SU-DHL-6 (cell line): ENCODE measurements at regions not wholly inside any gene's neighbourhood (a gene's known extent, or its start where the extent isn't known, plus 50 kb on each side); places are given as distances from the start of the nearest gene placed in this dataset.

Experiments
- H2AFZ ChIP-seq: fragments of 200-600 bp; sonication (generic); 2 replicates; pipeline ENCODE4 v1.6.1; 2014; ENCODE audit warnings: low read depth, mild to moderate bottlenecking, moderate library complexity, mixed read lengths, antibody characterized with exemption, low read length; ENCODE audit not compliant: severe bottlenecking
- H3F3A ChIP-seq: fragments of 200-600 bp; shearing (Covaris generic); 2 replicates; pipeline ENCODE4 v1.6.0; 2016; ENCODE audit warnings: antibody characterized with exemption, mild to moderate bottlenecking; ENCODE audit not compliant: insufficient read depth
- H3K27ac ChIP-seq: fragments of 200-600 bp; sonication (generic); 2 replicates; pipeline ENCODE4 v1.5.1; 2016; ENCODE audit warnings: low read depth, mild to moderate bottlenecking, low read length, moderate library complexity, mixed read lengths
- H3K27me3 ChIP-seq: fragments of 200-600 bp; sonication (generic), shearing (Covaris generic); 2 replicates; pipeline ENCODE4 v1.6.0; 2014; ENCODE audit warnings: mild to moderate bottlenecking, low read length
- H3K36me3 ChIP-seq: fragments of 200-600 bp; sonication (generic); 2 replicates; pipeline ENCODE4 v1.6.1; 2014; ENCODE audit warnings: mild to moderate bottlenecking, low read length, mixed read lengths
- H3K4me2 ChIP-seq: fragments of 300-600, 200-600 bp; shearing (Covaris generic), sonication (generic); 2 replicates; pipeline ENCODE4 v1.6.0; 2014; ENCODE audit warnings: low read length, low read depth, mild to moderate bottlenecking; ENCODE audit not compliant: poor library complexity, severe bottlenecking
- H3K4me3 ChIP-seq: fragments of 200-600 bp; sonication (generic); 2 replicates; pipeline ENCODE4 v1.5.1; 2014; ENCODE audit warnings: antibody characterized with exemption, low read length, mild to moderate bottlenecking, mixed read lengths; ENCODE audit not compliant: insufficient read depth, poor library complexity, severe bottlenecking
- H3K79me2 ChIP-seq: fragments of 200-600 bp; sonication (generic); 2 replicates; pipeline ENCODE4 v1.6.1; 2014; ENCODE audit warnings: mild to moderate bottlenecking, low read length, moderate library complexity; ENCODE audit not compliant: insufficient read depth
- H3K9ac ChIP-seq: fragments of 200-600 bp; sonication (generic); 2 replicates; pipeline ENCODE4 v1.7.0; 2014; ENCODE audit warnings: mild to moderate bottlenecking, low read length
- H3K9me2 ChIP-seq: fragments of 200-600 bp; sonication (generic); replicated peaks from 2 replicates; pipeline ENCODE4 v1.6.1; 2014; ENCODE audit warnings: low read length; ENCODE audit not compliant: insufficient read depth
- H3K9me3 ChIP-seq: fragments of 200-600 bp; sonication (generic); 2 replicates; pipeline ENCODE4 v1.6.1; 2014; ENCODE audit warnings: low read length, mixed read lengths; ENCODE audit not compliant: insufficient read depth
- H4K20me1 ChIP-seq: fragments of 200-600 bp; sonication (generic); 2 replicates; pipeline ENCODE4 v1.6.1; 2014; ENCODE audit warnings: low read depth, mild to moderate bottlenecking, antibody characterized with exemption, low read length, moderate library complexity, mixed read lengths
- CTCF ChIP-seq: fragments of 200-600 bp; sonication (generic); IDR thresholded peaks from one replicate; pipeline ENCODE4 v1.5.1; 2017; ENCODE audit warnings: antibody characterized with exemption, mild to moderate bottlenecking, low read length, moderate library complexity; ENCODE audit not compliant: insufficient read depth, poor library complexity, severe bottlenecking
- EZH2phosphoT487 ChIP-seq: fragments of 200-600 bp; sonication (generic), shearing (Covaris generic); conservative IDR thresholded peaks from 2 replicates; pipeline ENCODE4 v1.6.1; 2018; ENCODE audit warnings: mild to moderate bottlenecking, antibody characterized with exemption, low read length, moderate library complexity, mixed read lengths

GRCh38 chr13:73403355-73404120 lies 344.7 kb downstream of the KLF5 start:
- Histone ChIP-seq H3K9ac (no peak overlapping the region), H3K36me3 (no peaks in the 10 kb centered on the region), H3K27me3 (no peaks in the 10 kb centered on the region), H3K27ac (no peak overlapping the region), H2AFZ (no peak overlapping the region), H4K20me1 (no peaks in the 10 kb centered on the region), H3K4me2 (no peak overlapping the region), H3K9me2 (no peaks in the 10 kb centered on the region), H3K79me2 (no peaks in the 10 kb centered on the region), H3K9me3 (no peaks in the 10 kb centered on the region), H3K4me3 (no peak overlapping the region), H3F3A (no peaks in the 10 kb centered on the region)
- TF ChIP-seq EZH2phosphoT487 (no peak), CTCF (no peak)

GRCh38 chr13:73401769-73402168 lies 343.0 kb downstream of the KLF5 start:
- H3F3A ChIP-seq = no peaks in the 10 kb centered on the region
- no peak overlapping the region for H3K4me3 ChIP-seq
- H3K79me2 ChIP-seq = no peaks in the 10 kb centered on the region
- H3K4me2 ChIP-seq = no peak overlapping the region
- no peak overlapping the region for H2AFZ ChIP-seq
- H4K20me1 ChIP-seq = no peaks in the 10 kb centered on the region
- H3K36me3 ChIP-seq = no peaks in the 10 kb centered on the region
- no peak for TF ChIP-seq EZH2phosphoT487
- TF ChIP-seq CTCF = no peak
- no peak overlapping the region for H3K27ac ChIP-seq
- no peaks in the 10 kb centered on the region for H3K9me2 ChIP-seq
- no peak overlapping the region for H3K9ac ChIP-seq
- H3K27me3 ChIP-seq = no peaks in the 10 kb centered on the region
- no peaks in the 10 kb centered on the region for H3K9me3 ChIP-seq

- Histone ChIP-seq H2AFZ (no peak overlapping the region), H3K9me3 (no peaks in the 10 kb centered on the region), H3K27ac (no peak overlapping the region), H3K4me3 (no peak overlapping the region), H3K79me2 (no peaks in the 10 kb centered on the region), H3K27me3 (no peaks in the 10 kb centered on the region), H3K9me2 (no peaks in the 10 kb centered on the region), H3K36me3 (no peaks in the 10 kb centered on the region), H3K9ac (no peak overlapping the region), H4K20me1 (no peaks in the 10 kb centered on the region), H3F3A (no peaks in the 10 kb centered on the region), H3K4me2 (no peak overlapping the region)
- no peak for TF ChIP-seq CTCF
- no peak for TF ChIP-seq EZH2phosphoT487
Measured at GRCh38 chr13:73399347-73400216, 340.8 kb downstream of the KLF5 start.
